Spleen (tissue), 7 donors: ENCODE measurements at regions not wholly inside any gene's neighbourhood (a gene's known extent, or its start where the extent isn't known, plus 50 kb on each side); places are given as distances from the start of the nearest gene placed in this dataset.

Experiments
- POLR2A ChIP-seq, 3 donors: fragments of 450-650 bp; IDR thresholded peaks; one replicate each; pipeline ENCODE4 v1.5.1; 2017; ENCODE audit warnings: antibody characterized with exemption in 3 of 3, mild to moderate bottlenecking in 1 of 3
- TF ChIP-seq, protein P1 (sequence below), 11 experiments: fragments of 200-600 bp in 7 of 11; fragments of 450-650 bp in 4 of 11; sonication (generic) in 4 of 11; IDR thresholded peaks in 8 of 11; conservative IDR thresholded peaks in 3 of 11; 1 replicate in 7 of 11; 2 replicates in 4 of 11; pipeline versions ENCODE4 v1.4.0 to v1.8.0; 2016 to 2021; ENCODE audit warnings: antibody characterized with exemption in 11 of 11, inconsistent platforms in 4 of 11, mild to moderate bottlenecking in 1 of 11
- donor health status: DM: no; HTN: no; CAD: no; lungs with moderate emphysema.
- donor health status: DM: no; HTN: no; CAD: no.
- donor health status: DM: no; HTN: no; CAD: no.

DNA sequence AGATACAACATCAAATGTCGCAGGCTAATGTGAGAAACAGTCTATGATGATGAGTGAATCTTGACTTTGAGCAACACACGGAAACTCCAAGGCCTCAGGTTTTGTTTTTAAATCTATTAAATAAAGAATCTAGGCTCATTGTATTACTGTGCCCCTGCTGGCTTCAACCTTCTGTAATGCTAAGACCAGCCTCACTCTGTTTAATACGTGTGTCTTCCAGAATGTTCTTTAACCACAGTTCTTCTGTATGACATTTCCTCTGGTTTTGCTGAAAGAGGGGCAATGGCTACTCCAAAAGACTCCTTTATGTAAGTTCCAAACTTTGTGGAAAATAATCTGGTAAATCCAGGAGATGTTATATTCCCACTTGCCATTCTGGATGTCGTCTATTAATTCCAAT is 101.1 kb upstream of the TIAM1 start:
- TF ChIP-seq, protein P1, sequence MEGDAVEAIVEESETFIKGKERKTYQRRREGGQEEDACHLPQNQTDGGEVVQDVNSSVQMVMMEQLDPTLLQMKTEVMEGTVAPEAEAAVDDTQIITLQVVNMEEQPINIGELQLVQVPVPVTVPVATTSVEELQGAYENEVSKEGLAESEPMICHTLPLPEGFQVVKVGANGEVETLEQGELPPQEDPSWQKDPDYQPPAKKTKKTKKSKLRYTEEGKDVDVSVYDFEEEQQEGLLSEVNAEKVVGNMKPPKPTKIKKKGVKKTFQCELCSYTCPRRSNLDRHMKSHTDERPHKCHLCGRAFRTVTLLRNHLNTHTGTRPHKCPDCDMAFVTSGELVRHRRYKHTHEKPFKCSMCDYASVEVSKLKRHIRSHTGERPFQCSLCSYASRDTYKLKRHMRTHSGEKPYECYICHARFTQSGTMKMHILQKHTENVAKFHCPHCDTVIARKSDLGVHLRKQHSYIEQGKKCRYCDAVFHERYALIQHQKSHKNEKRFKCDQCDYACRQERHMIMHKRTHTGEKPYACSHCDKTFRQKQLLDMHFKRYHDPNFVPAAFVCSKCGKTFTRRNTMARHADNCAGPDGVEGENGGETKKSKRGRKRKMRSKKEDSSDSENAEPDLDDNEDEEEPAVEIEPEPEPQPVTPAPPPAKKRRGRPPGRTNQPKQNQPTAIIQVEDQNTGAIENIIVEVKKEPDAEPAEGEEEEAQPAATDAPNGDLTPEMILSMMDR (IDR thresholded peaks at IDR 0.05 in 8 of 11, conservative IDR thresholded peaks at IDR 0.05 in 3 of 11) = no peak
- TF ChIP-seq POLR2A (IDR thresholded peaks at IDR 0.05) = no peak
